Liver (tissue), 8 donors: ENCODE measurements at regions not wholly inside any gene's neighbourhood (a gene's known extent, or its start where the extent isn't known, plus 50 kb on each side); places are given as distances from the start of the nearest gene placed in this dataset.

Experiments used
- DNase-seq: peaks from one replicate; pipeline ENCODE4 v3.0.0-alpha.2; 2017; ENCODE audit warnings: low spot score
- H3K27ac ChIP-seq, 2 donors: one replicate each; pipeline ENCODE4 v1.7.0; 2013; ENCODE audit warnings: inconsistent platforms in 2 of 2, low read length in 2 of 2, control low read depth in 1 of 2, low read depth in 1 of 2, mild to moderate bottlenecking in 1 of 2
- H3K27me3 ChIP-seq, 4 donors: one replicate each; pipeline versions ENCODE4 v1.6.1 to v1.7.0; 2013; ENCODE audit warnings: low read length in 3 of 4, inconsistent platforms in 1 of 4, mild to moderate bottlenecking in 1 of 4, moderate library complexity in 1 of 4; ENCODE audit not compliant: control insufficient read depth in 4 of 4, insufficient read depth in 4 of 4
- H3K36me3 ChIP-seq, 4 donors: one replicate each; pipeline versions ENCODE4 v1.6.1 to v1.7.0; 2013; ENCODE audit warnings: low read length in 3 of 4, mild to moderate bottlenecking in 3 of 4, low read depth in 1 of 4, moderate library complexity in 1 of 4; ENCODE audit not compliant: control insufficient read depth in 4 of 4, insufficient read depth in 3 of 4
- H3K4me1 ChIP-seq, 4 donors: one replicate each; pipeline versions ENCODE4 v1.6.1 to v1.7.0; 2013; ENCODE audit warnings: low read length in 3 of 4, mild to moderate bottlenecking in 3 of 4, moderate library complexity in 1 of 4; ENCODE audit not compliant: control insufficient read depth in 4 of 4, insufficient read depth in 4 of 4
- H3K4me3 ChIP-seq, 3 donors: one replicate each; pipeline versions ENCODE4 v1.6.1 to v1.7.0; 2013; ENCODE audit warnings: low read length in 3 of 3, control low read depth in 1 of 3, low read depth in 1 of 3, mild to moderate bottlenecking in 1 of 3
- H3K9ac ChIP-seq, 2 donors: one replicate each; pipeline ENCODE4 v1.7.0; 2013; ENCODE audit warnings: low read length in 2 of 2, mild to moderate bottlenecking in 2 of 2, moderate library complexity in 2 of 2, control low read depth in 1 of 2, low read depth in 1 of 2
- H3K9me3 ChIP-seq, 4 donors: one replicate each; pipeline versions ENCODE4 v1.6.1 to v1.7.0; 2013; ENCODE audit warnings: low read length in 3 of 4; ENCODE audit not compliant: control insufficient read depth in 4 of 4
- ATF3 ChIP-seq: IDR thresholded peaks from 2 replicates; pipeline ENCODE4 v1.6.1; 2016; ENCODE audit warnings: antibody characterized with exemption
- CTCF ChIP-seq: fragments of 150-350 bp; IDR thresholded peaks from 2 replicates; pipeline ENCODE4 v1.5.1; 2017; ENCODE audit warnings: improper control_type of control experiment, low read depth, low read length; ENCODE audit not compliant: missing input control
- EGR1 ChIP-seq, 2 donors: IDR thresholded peaks; 2 replicates each; pipeline ENCODE4 v1.6.1; 2016 to 2018; ENCODE audit warnings: antibody characterized with exemption in 2 of 2, low read depth in 2 of 2
- FOXA1 ChIP-seq: IDR thresholded peaks from 2 replicates; pipeline ENCODE4 v1.6.1; 2016; ENCODE audit warnings: antibody characterized with exemption
- FOXA2 ChIP-seq: IDR thresholded peaks from 2 replicates; pipeline ENCODE4 v1.6.1; 2016; ENCODE audit warnings: antibody characterized with exemption
- GABPA ChIP-seq, 2 donors: IDR thresholded peaks in 1 of 2; conservative IDR thresholded peaks in 1 of 2; 2 replicates each; pipeline ENCODE4 v1.6.1; 2016; ENCODE audit warnings: antibody characterized with exemption in 2 of 2, mild to moderate bottlenecking in 1 of 2, moderate library complexity in 1 of 2
- HNF4A ChIP-seq, 2 donors: conservative IDR thresholded peaks; 2 replicates each; pipeline ENCODE4 v1.6.1; 2016; ENCODE audit warnings: antibody characterized with exemption in 2 of 2, mild to moderate bottlenecking in 2 of 2
- HNF4G ChIP-seq: IDR thresholded peaks from 2 replicates; pipeline ENCODE4 v1.6.1; 2016; ENCODE audit warnings: antibody characterized with exemption
- JUND ChIP-seq, 2 donors: IDR thresholded peaks; 2 replicates each; pipeline ENCODE4 v1.6.1; 2016; ENCODE audit warnings: antibody characterized with exemption in 2 of 2
- MAX ChIP-seq: IDR thresholded peaks from 2 replicates; pipeline ENCODE4 v1.6.1; 2016; ENCODE audit warnings: antibody characterized with exemption
- NR2F2 ChIP-seq: IDR thresholded peaks from 2 replicates; pipeline ENCODE4 v1.6.1; 2016; ENCODE audit warnings: antibody characterized with exemption
- RAD21 ChIP-seq, 2 donors: IDR thresholded peaks; 2 replicates each; pipeline ENCODE4 v1.6.1; 2016; ENCODE audit warnings: antibody characterized with exemption in 2 of 2, mild to moderate bottlenecking in 2 of 2
- REST ChIP-seq: IDR thresholded peaks from 2 replicates; pipeline ENCODE4 v1.6.1; 2016; ENCODE audit warnings: antibody characterized with exemption, mild to moderate bottlenecking
- RXRA ChIP-seq, 2 donors: IDR thresholded peaks; 2 replicates each; pipeline ENCODE4 v1.6.1; 2017 to 2018; ENCODE audit warnings: antibody characterized with exemption in 2 of 2, mild to moderate bottlenecking in 1 of 2
- SP1 ChIP-seq: IDR thresholded peaks from 2 replicates; pipeline ENCODE4 v1.6.1; 2018; ENCODE audit warnings: antibody characterized with exemption, mild to moderate bottlenecking
- TAF1 ChIP-seq: conservative IDR thresholded peaks from 2 replicates; pipeline ENCODE4 v1.6.1; 2016; ENCODE audit warnings: antibody characterized with exemption, mild to moderate bottlenecking
- YY1 ChIP-seq: IDR thresholded peaks from 2 replicates; pipeline ENCODE4 v1.6.1; 2016; ENCODE audit warnings: antibody characterized with exemption, mild to moderate bottlenecking
- ZBTB33 ChIP-seq: IDR thresholded peaks from 2 replicates; pipeline ENCODE4 v1.6.1; 2016; ENCODE audit warnings: antibody characterized with exemption
- WGBS: extraction: QIAGEN DNeasy Blood & Tissue Kit; methylation state at CpG from one replicate; pipeline ENCODE4 v1.1.7; 2013; 5-methylcytosine and 5-hydroxymethylcytosine counted together
- donor health status: healthy.
- donor health status: healthy.
- donor health status: healthy.
- donor health status: healthy.
- donor health status: healthy.

GRCh38 chr16:7239547-7239946, 93.1 kb upstream of the RBFOX1 start:
- Histone ChIP-seq H3K36me3 (no peaks in the 10 kb centered on the region), H3K9ac (no peak overlapping the region), H3K27ac (no peak overlapping the region), H3K9me3 (peaks cover 0 to 2% (median 0%) of the 10 kb centered on the region in 4 donors), H3K4me1 (no peaks in the 10 kb centered on the region), H3K27me3 (no peaks in the 10 kb centered on the region), H3K4me3 (no peak overlapping the region)
- 69% methylated on average over 2 of the region's 2 CpGs for WGBS
- TF ChIP-seq RAD21 (IDR thresholded peaks at IDR 0.05), result no peak
- DNase-seq, result no peak

- Histone ChIP-seq H3K4me3 (no peak overlapping the region), H3K27me3 (no peaks in the 10 kb centered on the region), H3K4me1 (no peaks in the 10 kb centered on the region), H3K9ac (no peak overlapping the region), H3K36me3 (no peaks in the 10 kb centered on the region), H3K9me3 (peaks cover 0 to 2% (median 0%) of the 10 kb centered on the region in 4 donors), H3K27ac (no peak overlapping the region)
- 61% methylated on average over 6 of the region's 6 CpGs for WGBS
- no peak for DNase-seq
- TF ChIP-seq CTCF (no peak), FOXA2 (no peak), HNF4G (no peak), SP1 (no peak), GABPA (IDR thresholded peaks at IDR 0.05 in 1 of 2, conservative IDR thresholded peaks at IDR 0.05 in 1 of 2) (no peak), TAF1 (no peak), EGR1 (IDR thresholded peaks at IDR 0.05; ENCODE audit: low read depth in 2 of 2) (no peak), JUND (IDR thresholded peaks at IDR 0.05) (no peak), YY1 (no peak), NR2F2 (no peak), RXRA (IDR thresholded peaks at IDR 0.05) (no peak), ZBTB33 (no peak), FOXA1 (no peak), HNF4A (conservative IDR thresholded peaks at IDR 0.05) (no peak), RAD21 (IDR thresholded peaks at IDR 0.05) (no peak), REST (no peak), MAX (no peak), ATF3 (no peak)
Observed at GRCh38 chr16:7236824-7237410, 95.7 kb upstream of the RBFOX1 start.
